Activated naive CD4-positive, alpha-beta T cell treated with anti-CD3 and anti-CD28 coated beads, Interleukin-2, amount 50 U/mL, for 72 hours (primary cell): ENCODE measurements at regions not wholly inside any gene's neighbourhood (a gene's known extent, or its start where the extent isn't known, plus 50 kb on each side); places are given as distances from the start of the nearest gene placed in this dataset.

Experiments
- ATAC-seq, 2 donors: fragments of 150-1000 bp; cut with Tn5 transposase; 2 replicates each; pipeline ENCODE4 v1.10.0; 2021; ENCODE audit warnings: mild to moderate bottlenecking in 2 of 2, moderate library complexity in 2 of 2
- DNase-seq, 2 donors: peaks; one replicate each; pipeline ENCODE4 v3.0.0; 2021 to 2022; ENCODE audit warnings: low spot score in 2 of 2
- H3K27ac Mint-ChIP-seq, 2 donors: one replicate each; pipeline ENCODE4 v1.8.0; 2022; ENCODE audit warnings: mild to moderate bottlenecking in 2 of 2, mixed read lengths in 2 of 2
- H3K36me3 Mint-ChIP-seq, 2 donors: one replicate each; pipeline ENCODE4 v1.8.0; 2022; ENCODE audit warnings: mixed read lengths in 2 of 2
- H3K9me3 Mint-ChIP-seq, 2 donors: one replicate each; pipeline ENCODE4 v1.8.0; 2022; ENCODE audit warnings: mixed read lengths in 2 of 2

GRCh38 chr5:66337626-66338226, 193.6 kb downstream of the SREK1 start:
- ATAC-seq (no peak), DNase-seq (no peak)
- Mint-ChIP-seq H3K27ac (no peak overlapping the region), H3K9me3 (no peaks in the 10 kb centered on the region), H3K36me3 (no peaks in the 10 kb centered on the region)

DNA sequence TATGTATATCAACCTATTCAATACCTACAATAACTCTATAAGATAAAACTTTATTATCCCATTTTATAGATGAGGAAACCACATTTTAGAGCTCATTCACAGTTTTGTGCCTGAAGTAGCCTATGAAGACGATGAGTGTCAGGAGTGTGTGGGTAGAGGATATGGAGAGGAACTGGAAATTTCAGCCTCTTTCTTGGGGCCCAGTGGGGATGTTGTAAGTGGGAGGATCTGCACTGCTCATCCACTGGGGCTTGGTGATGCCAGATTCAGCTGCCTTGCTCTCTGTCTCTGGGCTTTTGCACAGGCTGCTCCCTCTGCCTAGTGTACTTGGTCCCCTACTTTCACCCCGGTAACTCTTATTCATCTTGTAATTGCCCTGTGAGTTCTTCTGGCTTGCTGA, 194.7 kb downstream of the SREK1 start:
- no peaks in the 10 kb centered on the region for H3K36me3 Mint-ChIP-seq
- ATAC-seq (no peak), DNase-seq (no peak)
- no peaks in the 10 kb centered on the region for H3K9me3 Mint-ChIP-seq
- no peak overlapping the region for H3K27ac Mint-ChIP-seq

- H3K9me3 Mint-ChIP-seq: no peaks in the 10 kb centered on the region
- no peak for DNase-seq
- ATAC-seq: no peak
- no peaks in the 10 kb centered on the region for H3K36me3 Mint-ChIP-seq
- H3K27ac Mint-ChIP-seq: no peak overlapping the region
Observed at GRCh38 chr5:66339896-66340295, 195.8 kb downstream of the SREK1 start.

DNA sequence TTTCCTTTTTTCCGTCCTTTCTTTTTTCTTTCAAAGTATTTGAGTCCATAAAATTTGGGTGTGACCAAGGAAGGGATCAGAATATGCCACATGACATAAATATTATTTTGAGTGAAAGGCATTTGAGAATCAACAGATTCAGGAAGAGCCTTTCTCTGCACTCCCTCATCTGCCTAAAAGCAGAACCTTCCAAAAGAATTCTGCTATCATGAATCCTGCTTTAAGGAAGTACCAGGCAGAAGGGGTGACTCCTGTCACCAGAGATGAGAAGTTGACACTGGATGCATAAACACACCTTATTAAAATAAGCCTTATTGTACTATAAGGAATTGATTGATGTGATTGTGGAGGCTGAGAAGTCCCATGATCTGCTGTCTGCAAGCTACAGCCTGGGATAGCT, 196.7 kb downstream of the SREK1 start:
- Mint-ChIP-seq H3K27ac (no peak overlapping the region), H3K36me3 (no peaks in the 10 kb centered on the region), H3K9me3 (no peaks in the 10 kb centered on the region)
- DNase-seq (no peak), ATAC-seq (no peak)

DNA sequence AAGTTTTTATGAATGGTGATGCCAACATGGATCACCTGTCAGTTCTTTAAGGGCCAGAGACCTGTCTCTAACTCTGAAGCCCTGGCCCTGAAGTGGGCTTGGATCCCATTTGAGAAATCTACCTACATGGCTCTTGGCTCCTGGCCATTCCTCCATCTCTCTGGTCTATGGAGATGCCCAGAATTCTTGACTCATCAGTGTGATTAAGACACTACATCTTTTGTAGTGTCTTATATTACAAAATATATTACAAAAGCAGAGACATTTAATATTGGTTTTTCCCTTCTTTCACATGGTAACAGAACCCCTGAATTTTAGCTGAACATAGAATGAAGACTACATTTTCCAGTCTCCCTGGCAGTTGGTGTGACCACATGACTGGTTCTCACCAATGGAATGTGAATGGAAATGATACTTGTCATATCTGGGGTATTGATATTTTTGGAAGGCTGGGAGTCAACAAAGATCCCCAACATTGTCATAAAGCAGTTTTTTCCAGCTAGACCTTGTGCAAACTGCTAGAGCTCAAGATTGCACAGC, 198.3 kb downstream of the SREK1 start:
- Mint-ChIP-seq H3K36me3 (no peaks in the 10 kb centered on the region), H3K27ac (no peak overlapping the region), H3K9me3 (no peaks in the 10 kb centered on the region)
- DNase-seq: no peak
- no peak for ATAC-seq

DNA sequence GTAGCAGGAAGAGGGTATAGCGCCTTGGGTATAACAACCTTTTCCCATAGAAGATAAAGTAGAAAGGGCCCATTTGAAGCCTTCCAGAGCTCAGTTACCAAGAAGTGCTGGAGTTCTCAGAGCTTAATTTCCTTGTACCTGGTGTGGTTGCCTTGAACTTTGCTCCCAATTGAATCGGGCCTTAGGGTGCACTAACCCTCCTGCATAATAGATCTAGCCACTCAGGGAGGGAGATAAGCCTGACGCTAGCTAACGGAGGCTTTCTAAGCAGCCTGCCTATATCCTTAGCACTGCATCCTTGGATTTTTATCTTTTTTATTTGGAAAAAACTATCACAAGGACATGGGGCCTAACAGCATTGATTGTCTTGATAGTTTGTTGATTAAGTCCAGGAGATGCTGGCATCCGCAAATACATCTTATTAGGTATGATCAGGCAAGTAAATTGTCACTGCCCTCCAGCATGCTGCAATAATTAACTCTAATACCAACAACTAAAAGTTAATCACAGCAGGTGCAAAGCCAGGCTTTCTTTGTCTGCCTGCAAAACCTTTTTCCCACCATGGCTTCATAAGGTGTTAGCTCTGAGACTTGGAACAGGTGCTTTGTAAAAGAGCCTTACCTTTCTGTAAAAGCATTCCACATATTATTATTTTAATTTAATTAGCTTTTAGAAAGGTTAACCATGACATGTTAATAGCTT, 199.4 kb downstream of the SREK1 start:
- Mint-ChIP-seq H3K9me3 (no peaks in the 10 kb centered on the region), H3K27ac (no peak overlapping the region), H3K36me3 (no peaks in the 10 kb centered on the region)
- DNase-seq (no peak), ATAC-seq (no peak)

GRCh38 chr5:66344544-66344943, 200.4 kb downstream of the SREK1 start:
- Mint-ChIP-seq H3K27ac (no peak overlapping the region), H3K36me3 (no peaks in the 10 kb centered on the region), H3K9me3 (no peaks in the 10 kb centered on the region)
- no peak for DNase-seq
- no peak for ATAC-seq

DNA sequence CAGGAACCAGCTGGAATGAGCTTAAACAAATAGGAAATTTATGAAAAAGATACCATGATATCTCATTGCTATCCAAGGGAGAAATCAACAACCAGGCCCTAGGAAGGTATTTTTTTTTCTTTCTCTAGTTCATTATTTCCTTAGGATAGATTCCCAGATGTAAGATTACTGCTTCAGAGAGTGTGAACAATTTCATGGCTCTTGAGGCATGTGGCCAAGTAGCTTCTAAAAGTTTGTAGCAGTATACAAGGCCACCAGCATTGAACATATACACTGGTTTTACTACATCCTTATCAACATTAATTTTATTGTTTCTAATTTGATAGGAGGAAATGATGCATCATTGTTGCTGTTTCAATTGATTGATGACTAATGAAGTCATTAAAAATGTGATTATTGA, 201.2 kb downstream of the SREK1 start:
- H3K36me3 Mint-ChIP-seq: no peaks in the 10 kb centered on the region

DNA sequence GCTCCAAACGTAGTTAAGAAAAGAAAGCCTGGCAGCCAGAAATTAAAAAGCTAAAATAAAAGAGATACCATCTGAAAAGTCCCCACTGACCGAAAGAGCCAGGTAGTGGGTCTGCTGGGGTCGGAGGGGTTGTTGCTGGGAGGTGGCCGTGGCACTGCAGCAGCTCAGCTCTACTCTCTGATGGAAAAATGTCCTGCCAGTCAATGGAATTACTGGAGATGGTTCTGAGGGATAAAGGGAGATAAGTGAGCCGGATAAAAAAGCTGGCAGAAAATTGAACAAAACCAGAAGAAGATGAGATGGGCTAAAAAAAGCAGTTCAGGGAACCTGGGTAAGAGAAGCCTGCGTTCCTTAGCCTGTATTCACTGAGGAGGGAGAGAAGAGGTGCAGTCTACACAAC, 202.8 kb downstream of the SREK1 start:
- Mint-ChIP-seq H3K36me3 (no peaks in the 10 kb centered on the region), H3K27ac (no peak overlapping the region), H3K9me3 (no peaks in the 10 kb centered on the region)
- no peak for ATAC-seq
- DNase-seq: no peak

More for the DNA sequence above, 201.2 kb downstream of the SREK1 start:
- ATAC-seq: no peak
- Mint-ChIP-seq H3K27ac (no peak overlapping the region), H3K9me3 (no peaks in the 10 kb centered on the region)
- DNase-seq: no peak

DNA sequence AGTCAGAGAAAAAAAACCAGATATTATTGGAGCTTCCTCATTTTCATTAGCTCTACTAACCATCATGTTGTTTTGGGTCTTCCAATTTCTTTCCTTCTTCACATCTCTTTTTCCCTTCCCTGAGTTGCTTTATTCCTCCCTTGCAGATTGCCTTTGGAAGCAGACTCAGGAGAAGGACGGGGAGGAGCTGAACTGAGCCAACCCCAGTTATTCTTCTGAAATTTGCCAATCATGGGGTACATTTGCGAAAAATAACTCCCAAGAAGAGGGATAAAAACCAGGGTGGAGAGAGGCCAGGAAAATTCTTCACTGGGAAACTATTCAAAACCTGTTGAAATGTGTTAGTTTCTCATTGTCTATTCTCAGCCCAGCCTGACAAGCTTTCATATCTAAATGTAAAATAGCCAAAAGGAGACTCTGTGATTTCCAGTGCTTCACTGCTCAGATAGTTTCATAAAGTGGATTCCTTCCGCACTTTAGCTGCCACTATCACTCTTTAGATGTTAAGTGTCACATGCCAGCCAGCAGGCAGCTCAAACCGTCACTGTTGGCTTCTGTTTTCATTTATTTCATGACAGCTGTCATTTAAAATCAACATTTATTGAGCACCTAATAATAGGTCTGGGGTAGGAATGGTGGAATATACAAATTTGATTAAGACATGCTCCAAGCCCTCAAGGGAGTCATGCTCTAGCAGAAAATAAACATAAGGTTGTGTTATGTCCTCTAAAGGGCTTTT, 204.5 kb downstream of the SREK1 start:
- H3K27ac Mint-ChIP-seq: no peak overlapping the region
- ATAC-seq: no peak

GRCh38 chr5:66351813-66352212, 207.7 kb downstream of the SREK1 start:
- Mint-ChIP-seq H3K9me3 (peaks cover 0 to 3% of the 10 kb centered on the region in 2 donors), H3K36me3 (no peaks in the 10 kb centered on the region), H3K27ac (no peak overlapping the region)
- DNase-seq (no peak), ATAC-seq (no peak)

More for the DNA sequence above, 204.5 kb downstream of the SREK1 start:
- no peak for DNase-seq
- Mint-ChIP-seq H3K36me3 (no peaks in the 10 kb centered on the region), H3K9me3 (peaks cover 0 to 2% of the 10 kb centered on the region in 2 donors)

- H3K9me3 Mint-ChIP-seq: peaks cover 0 to 3% of the 10 kb centered on the region in 2 donors
- H3K36me3 Mint-ChIP-seq: no peaks in the 10 kb centered on the region
- DNase-seq (no peak), ATAC-seq (no peak)
- no peak overlapping the region for H3K27ac Mint-ChIP-seq
Observed at GRCh38 chr5:66353186-66353585, 209.1 kb downstream of the SREK1 start.

DNA sequence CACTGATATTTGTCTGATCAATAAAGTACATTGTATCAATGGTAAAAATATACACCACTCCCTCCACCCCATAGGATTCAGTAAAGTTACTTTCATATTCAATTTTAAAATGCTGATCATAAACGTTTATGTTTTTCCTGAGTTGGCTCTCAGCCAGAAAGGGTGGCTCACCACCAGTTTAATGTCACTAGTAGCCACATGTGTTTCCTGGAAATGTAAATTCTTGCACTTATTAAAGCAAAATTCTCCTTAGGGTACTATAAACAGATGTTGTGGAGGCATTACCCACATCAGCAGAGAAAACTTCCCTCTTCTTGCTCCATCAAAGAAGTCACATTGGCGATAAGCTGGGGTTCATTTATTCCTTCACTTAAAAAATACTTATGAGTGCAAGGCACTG, 210.3 kb downstream of the SREK1 start:
- no peaks in the 10 kb centered on the region for H3K36me3 Mint-ChIP-seq
- no peak overlapping the region for H3K27ac Mint-ChIP-seq
- DNase-seq (no peak), ATAC-seq (no peak)
- H3K9me3 Mint-ChIP-seq: peaks cover 0 to 3% of the 10 kb centered on the region in 2 donors

DNA sequence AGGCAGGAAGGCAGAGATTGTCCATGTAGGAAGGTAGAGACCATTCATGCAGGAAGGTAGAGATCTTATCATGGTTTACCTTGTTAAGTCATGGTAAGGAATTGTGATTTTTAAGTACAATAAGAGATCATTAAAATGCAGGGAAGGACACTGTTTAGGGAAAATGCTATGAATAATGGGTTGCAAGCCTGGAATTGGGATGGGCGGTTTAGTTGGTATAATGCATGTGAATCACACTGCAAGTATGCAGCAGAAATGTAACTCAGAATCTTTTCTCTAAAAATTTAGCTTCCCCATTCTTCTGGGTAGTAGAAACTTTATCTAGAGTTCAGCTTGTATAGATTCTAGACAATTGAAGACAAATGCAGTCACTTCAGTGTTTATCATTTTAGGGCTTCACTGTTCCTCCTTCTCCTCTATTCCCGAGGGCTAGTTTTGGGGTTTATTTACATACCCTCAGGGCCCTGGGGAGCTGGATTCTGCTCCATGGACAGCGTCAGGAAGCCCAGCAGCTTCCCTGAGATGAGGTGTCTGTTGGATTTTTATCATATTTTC, 212.0 kb downstream of the SREK1 start:
- ATAC-seq (no peak), DNase-seq (no peak)
- Mint-ChIP-seq H3K27ac (no peak overlapping the region), H3K9me3 (peaks cover 0 to 3% of the 10 kb centered on the region in 2 donors), H3K36me3 (no peaks in the 10 kb centered on the region)

- Mint-ChIP-seq H3K9me3 (no peaks in the 10 kb centered on the region), H3K36me3 (no peaks in the 10 kb centered on the region), H3K27ac (no peak overlapping the region)
- no peak for ATAC-seq
- no peak for DNase-seq
Observed at GRCh38 chr5:66358741-66359140, 214.6 kb downstream of the SREK1 start.

DNA sequence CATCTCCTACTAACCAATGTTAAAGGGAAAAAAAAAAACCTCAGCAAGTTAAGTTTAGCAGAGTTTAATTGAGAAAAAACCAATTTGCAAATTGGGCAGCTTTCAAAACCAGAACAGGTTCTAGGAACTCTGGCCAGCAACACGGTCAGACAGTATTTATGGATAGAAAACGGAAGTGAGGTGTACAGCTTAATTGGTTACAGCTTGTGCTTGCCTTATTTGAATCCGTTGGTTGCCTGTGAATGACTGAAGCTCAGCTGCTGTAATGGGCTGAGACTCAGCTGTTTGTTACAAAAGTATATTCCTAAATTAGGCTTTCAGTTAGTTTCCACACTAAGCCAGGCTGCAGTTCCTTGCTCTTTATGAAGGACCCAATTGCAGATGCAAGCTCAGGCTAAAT, 217.0 kb downstream of the SREK1 start:
- Mint-ChIP-seq H3K36me3 (no peaks in the 10 kb centered on the region), H3K27ac (no peak overlapping the region), H3K9me3 (peaks cover 0 to 4% of the 10 kb centered on the region in 2 donors)
- no peak for DNase-seq
- no peak for ATAC-seq

GRCh38 chr5:66362046-66362445, 217.9 kb downstream of the SREK1 start:
- no peak for ATAC-seq
- Mint-ChIP-seq H3K36me3 (no peaks in the 10 kb centered on the region), H3K9me3 (peaks cover 0 to 4% of the 10 kb centered on the region in 2 donors), H3K27ac (no peak overlapping the region)
- DNase-seq: no peak
